ENCODE measurements at regions not wholly inside any gene's neighbourhood (a gene's known extent, or its start where the extent isn't known, plus 50 kb on each side); places are given as distances from the start of the nearest gene placed in this dataset.

DNA sequence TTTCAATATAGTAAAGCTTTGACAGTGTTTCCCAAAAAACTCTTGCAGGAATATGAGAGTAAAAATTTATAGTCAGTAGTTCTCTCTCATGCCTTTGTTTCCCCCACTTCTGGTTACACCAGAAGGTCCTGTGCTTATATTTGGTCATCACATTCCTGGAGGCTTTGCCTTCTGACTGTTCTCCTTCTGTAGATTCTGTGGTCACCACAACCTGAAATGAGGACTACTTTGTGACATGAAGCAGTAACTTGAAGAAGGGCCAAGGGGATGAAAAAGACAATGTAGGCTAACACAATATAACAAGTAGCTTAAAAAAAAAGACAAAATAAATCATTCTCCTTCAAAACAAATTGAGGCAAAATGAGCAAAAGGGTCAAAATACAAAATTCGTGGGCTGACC, 366.2 kb upstream of the NR3C2 start:
- no peak overlapping the region for H3K4me3 ChIP-seq
- ATAC-seq (ENCODE audit: insufficient number of reproducible peaks, low FRiP score, low read depth) (no peak), DNase-seq (ENCODE audit: low spot score) (no peak)
- no peaks in the 10 kb centered on the region for H3K4me1 ChIP-seq (ENCODE audit: control insufficient read depth in 1 of 2, low read depth in 2 of 2)
- no peaks in the 10 kb centered on the region for H3K27me3 ChIP-seq (replicated peaks; ENCODE audit: insufficient read depth)
- H3K36me3 ChIP-seq, result no peaks in the 10 kb centered on the region
- TF ChIP-seq, protein P1, sequence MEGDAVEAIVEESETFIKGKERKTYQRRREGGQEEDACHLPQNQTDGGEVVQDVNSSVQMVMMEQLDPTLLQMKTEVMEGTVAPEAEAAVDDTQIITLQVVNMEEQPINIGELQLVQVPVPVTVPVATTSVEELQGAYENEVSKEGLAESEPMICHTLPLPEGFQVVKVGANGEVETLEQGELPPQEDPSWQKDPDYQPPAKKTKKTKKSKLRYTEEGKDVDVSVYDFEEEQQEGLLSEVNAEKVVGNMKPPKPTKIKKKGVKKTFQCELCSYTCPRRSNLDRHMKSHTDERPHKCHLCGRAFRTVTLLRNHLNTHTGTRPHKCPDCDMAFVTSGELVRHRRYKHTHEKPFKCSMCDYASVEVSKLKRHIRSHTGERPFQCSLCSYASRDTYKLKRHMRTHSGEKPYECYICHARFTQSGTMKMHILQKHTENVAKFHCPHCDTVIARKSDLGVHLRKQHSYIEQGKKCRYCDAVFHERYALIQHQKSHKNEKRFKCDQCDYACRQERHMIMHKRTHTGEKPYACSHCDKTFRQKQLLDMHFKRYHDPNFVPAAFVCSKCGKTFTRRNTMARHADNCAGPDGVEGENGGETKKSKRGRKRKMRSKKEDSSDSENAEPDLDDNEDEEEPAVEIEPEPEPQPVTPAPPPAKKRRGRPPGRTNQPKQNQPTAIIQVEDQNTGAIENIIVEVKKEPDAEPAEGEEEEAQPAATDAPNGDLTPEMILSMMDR (IDR thresholded peaks at IDR 0.05), result no peak
- no peak overlapping the region for H3K27ac ChIP-seq
- H3K9me3 ChIP-seq, result no peaks in the 10 kb centered on the region

DNA sequence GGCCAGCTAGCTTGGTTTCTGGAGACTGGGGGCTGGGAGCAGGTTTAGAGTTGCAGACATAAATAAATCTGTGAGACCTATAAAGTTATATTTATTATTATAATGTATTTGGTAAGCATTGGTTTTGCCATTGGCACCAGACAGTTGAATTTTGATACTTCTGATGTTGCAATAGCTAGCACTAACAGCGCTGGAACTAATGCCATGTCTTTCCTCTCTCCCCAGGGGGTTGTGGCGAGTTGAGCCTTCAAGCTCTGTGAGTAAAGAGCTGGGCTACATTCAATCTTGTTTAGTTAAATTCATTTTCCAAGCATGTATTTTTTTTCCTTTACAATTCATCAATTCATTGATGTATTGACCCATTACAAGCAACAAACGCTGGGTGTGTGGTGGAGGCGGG, 358.7 kb upstream of the NR3C2 start:
- DNase-seq (ENCODE audit: low spot score) (no peak), ATAC-seq (ENCODE audit: insufficient number of reproducible peaks, low FRiP score, low read depth) (no peak)
- Histone ChIP-seq H3K4me3 (no peak overlapping the region), H3K27ac (no peak overlapping the region), H3K9me3 (no peaks in the 10 kb centered on the region), H3K36me3 (no peaks in the 10 kb centered on the region), H3K27me3 (replicated peaks; ENCODE audit: insufficient read depth) (no peaks in the 10 kb centered on the region), H3K4me1 (ENCODE audit: control insufficient read depth in 1 of 2, low read depth in 2 of 2) (no peaks in the 10 kb centered on the region)
- TF ChIP-seq, protein P1 (IDR thresholded peaks at IDR 0.05), result no peak

DNA sequence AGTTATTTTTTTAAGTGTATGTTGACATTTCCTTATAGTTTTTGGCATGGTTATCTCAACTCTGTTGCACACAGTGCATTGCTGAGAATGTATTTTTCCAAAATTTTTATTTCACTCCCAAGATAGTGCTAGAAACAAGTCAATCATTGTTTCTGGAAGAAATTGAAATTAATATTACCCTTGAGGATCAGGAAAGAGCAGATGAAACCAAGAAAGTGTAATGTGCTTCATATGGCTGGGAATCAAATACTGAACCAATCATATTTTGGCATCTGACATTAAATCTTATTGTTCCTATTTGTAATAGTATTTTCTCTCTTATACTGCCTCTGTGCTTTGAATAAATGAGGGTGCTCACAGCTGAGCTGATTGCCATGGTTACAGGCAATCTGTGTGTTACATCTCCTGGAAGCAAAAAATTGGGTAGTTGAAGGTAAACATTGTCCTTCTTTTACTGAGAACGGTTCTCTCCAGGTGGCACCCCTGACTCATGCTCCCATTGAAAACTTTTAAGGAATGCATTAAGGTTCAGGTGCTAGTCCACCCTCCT, 358.2 kb upstream of the NR3C2 start:
- no peak for DNase-seq (ENCODE audit: low spot score)
- Histone ChIP-seq H3K36me3 (no peaks in the 10 kb centered on the region), H3K9me3 (no peaks in the 10 kb centered on the region), H3K27me3 (replicated peaks; ENCODE audit: insufficient read depth) (no peaks in the 10 kb centered on the region), H3K4me3 (no peak overlapping the region), H3K27ac (no peak overlapping the region), H3K4me1 (ENCODE audit: control insufficient read depth in 1 of 2, low read depth in 2 of 2) (no peaks in the 10 kb centered on the region)
- no peak for ATAC-seq (ENCODE audit: insufficient number of reproducible peaks, low FRiP score, low read depth)
- TF ChIP-seq, protein P1 (IDR thresholded peaks at IDR 0.05), result no peak

DNA sequence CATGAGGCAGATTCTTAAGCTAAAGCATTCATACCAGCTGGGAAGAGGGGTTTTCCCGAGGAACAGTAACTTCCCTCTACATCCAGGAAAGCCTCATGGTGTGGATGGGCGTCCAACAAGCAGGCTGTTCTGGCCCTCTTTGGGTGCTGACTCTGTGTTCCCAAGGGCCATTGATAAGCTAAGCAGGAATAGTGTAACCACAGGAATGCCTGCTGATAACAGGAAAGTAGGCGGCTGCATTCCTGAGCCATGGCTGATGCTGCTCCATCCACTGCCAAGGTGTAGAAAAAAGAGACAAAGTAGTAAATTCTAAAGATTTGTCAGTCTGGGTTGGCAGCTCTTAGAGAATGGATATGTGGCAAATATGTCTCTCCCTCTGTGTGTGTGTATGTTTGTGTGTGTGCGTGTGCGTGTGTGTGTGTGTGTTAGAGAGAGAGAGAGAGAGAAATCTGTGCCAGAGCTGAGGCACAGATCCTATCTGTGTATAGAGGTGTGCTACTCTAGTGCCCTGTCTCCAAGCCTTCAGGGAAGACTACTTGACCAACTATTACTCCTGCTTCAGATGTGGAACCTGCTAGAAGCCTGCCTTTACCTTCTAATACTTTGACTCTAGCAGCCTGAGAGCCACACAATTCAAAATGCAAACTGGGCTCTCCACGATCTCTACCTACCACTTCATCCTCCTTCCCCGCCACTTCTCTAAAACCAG, 353.1 kb upstream of the NR3C2 start:
- no peak overlapping the region for H3K27ac ChIP-seq
- H3K4me1 ChIP-seq (ENCODE audit: control insufficient read depth in 1 of 2, low read depth in 2 of 2), result no peaks in the 10 kb centered on the region
- no peaks in the 10 kb centered on the region for H3K36me3 ChIP-seq
- DNase-seq (ENCODE audit: low spot score) (no peak), ATAC-seq (ENCODE audit: insufficient number of reproducible peaks, low FRiP score, low read depth) (no peak)
- TF ChIP-seq, protein P1 (IDR thresholded peaks at IDR 0.05), result no peak
- H3K27me3 ChIP-seq (replicated peaks; ENCODE audit: insufficient read depth), result no peaks in the 10 kb centered on the region
- no peak overlapping the region for H3K4me3 ChIP-seq
- no peaks in the 10 kb centered on the region for H3K9me3 ChIP-seq

DNA sequence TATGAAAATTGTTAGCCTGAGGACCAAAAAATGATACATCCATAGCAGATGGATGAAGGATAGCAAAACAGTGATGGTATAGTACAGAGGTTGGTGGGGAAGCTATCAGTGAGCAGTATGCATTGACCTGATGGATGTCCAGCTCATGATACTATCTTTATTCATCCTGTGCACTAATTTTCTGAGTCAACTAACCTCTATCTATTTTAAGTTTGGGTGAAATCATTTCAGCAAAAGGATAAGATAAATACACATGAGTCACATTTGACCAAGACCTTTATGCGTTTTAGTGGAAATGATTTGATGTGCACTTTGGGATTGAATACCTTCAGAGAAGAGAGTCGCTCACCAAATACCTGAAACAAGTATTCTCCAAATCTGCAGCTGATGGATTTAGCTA, 351.0 kb upstream of the NR3C2 start:
- Histone ChIP-seq H3K27ac (no peak overlapping the region), H3K9me3 (no peaks in the 10 kb centered on the region), H3K36me3 (no peaks in the 10 kb centered on the region), H3K4me1 (ENCODE audit: control insufficient read depth in 1 of 2, low read depth in 2 of 2) (no peaks in the 10 kb centered on the region), H3K27me3 (replicated peaks; ENCODE audit: insufficient read depth) (no peaks in the 10 kb centered on the region), H3K4me3 (no peak overlapping the region)
- TF ChIP-seq, protein P1 (IDR thresholded peaks at IDR 0.05), result no peak
- no peak for DNase-seq (ENCODE audit: low spot score)
- ATAC-seq (ENCODE audit: insufficient number of reproducible peaks, low FRiP score, low read depth), result no peak

All from thoracic aorta (tissue), 2 donors.